IMR-90 (cell line): ENCODE measurements at regions not wholly inside any gene's neighbourhood (a gene's known extent, or its start where the extent isn't known, plus 50 kb on each side); places are given as distances from the start of the nearest gene placed in this dataset.

Source experiments
- BHLHE40 ChIP-seq: fragments of 150-350 bp; IDR thresholded peaks from 2 replicates; pipeline ENCODE4 v1.6.1; 2016; ENCODE audit warnings: mild to moderate bottlenecking, low read depth, low read length
- CEBPB ChIP-seq: IDR thresholded peaks from 2 replicates; pipeline ENCODE4 v1.6.1; 2012; ENCODE audit warnings: low read depth, low read length, improper control_type of control experiment
- MAFK ChIP-seq: IDR thresholded peaks from 2 replicates; pipeline ENCODE4 v1.6.1; 2012; ENCODE audit warnings: low read depth, low read length, improper control_type of control experiment
- MAZ ChIP-seq: IDR thresholded peaks from 2 replicates; pipeline ENCODE4 v1.6.1; 2012; ENCODE audit warnings: low read depth, mild to moderate bottlenecking, low read length, improper control_type of control experiment, moderate library complexity, borderline replicate concordance
- MXI1 ChIP-seq: IDR thresholded peaks from 2 replicates; pipeline ENCODE4 v1.6.1; 2012; ENCODE audit warnings: low read depth, mild to moderate bottlenecking, low read length, moderate library complexity, borderline replicate concordance
- NFE2L2 ChIP-seq: fragments of 150-350 bp; IDR thresholded peaks from 2 replicates; pipeline ENCODE4 v1.6.1; 2016; ENCODE audit warnings: low read depth, mild to moderate bottlenecking, low read length
- POLR2A ChIP-seq: IDR thresholded peaks from 2 replicates; pipeline ENCODE4 v1.6.1; 2012; ENCODE audit warnings: mild to moderate bottlenecking, low read depth, low read length
- RAD21 ChIP-seq: IDR thresholded peaks from 2 replicates; pipeline ENCODE4 v1.6.1; 2012; ENCODE audit warnings: low read length, improper control_type of control experiment
- RCOR1 ChIP-seq: IDR thresholded peaks from 2 replicates; pipeline ENCODE4 v1.6.1; 2012; ENCODE audit warnings: mild to moderate bottlenecking, low read length, improper control_type of control experiment; ENCODE audit not compliant: insufficient replicate concordance
- RFX5 ChIP-seq: IDR thresholded peaks from 2 replicates; pipeline ENCODE4 v1.8.0; 2012; ENCODE audit warnings: low read depth, mild to moderate bottlenecking, low read length, moderate library complexity
- SMC3 ChIP-seq: fragments of 150-350 bp; IDR thresholded peaks from 2 replicates; pipeline ENCODE4 v1.6.1; 2016; ENCODE audit warnings: low read depth, mild to moderate bottlenecking, antibody characterized with exemption, low read length, moderate library complexity
- TF ChIP-seq, protein P1 (sequence below): conservative IDR thresholded peaks from 2 replicates; pipeline ENCODE4 v1.5.1; 2012; ENCODE audit warnings: mild to moderate bottlenecking, low read depth, low read length, improper control_type of control experiment
- TF ChIP-seq, protein P2 (sequence below): fragments of 150-350 bp; IDR thresholded peaks from 2 replicates; pipeline ENCODE4 v1.6.1; 2017; ENCODE audit warnings: mild to moderate bottlenecking, antibody characterized with exemption, low read length, low read depth

DNA sequence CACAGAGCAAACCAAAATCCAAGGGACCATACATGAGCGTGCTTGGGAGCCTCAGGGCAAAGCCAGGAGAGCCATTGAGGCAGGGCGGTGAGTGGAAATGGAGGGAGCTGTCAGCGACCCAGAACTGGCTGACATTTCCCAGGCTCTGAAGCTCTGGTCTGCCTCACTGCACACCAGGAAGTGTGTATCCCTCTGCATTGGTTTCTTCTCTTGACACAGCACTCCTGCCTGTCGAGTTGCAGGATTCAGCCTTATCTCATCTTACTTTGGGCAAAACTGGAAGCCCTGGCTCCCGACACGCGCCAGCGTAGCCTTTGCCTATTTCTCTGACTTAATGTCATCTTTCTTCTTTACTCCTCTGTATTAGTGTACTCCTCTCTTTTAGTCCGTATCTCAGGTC, 144.7 kb upstream of the HS3ST3A1 start:
- TF ChIP-seq MXI1, result no peak
- TF ChIP-seq, protein P1, sequence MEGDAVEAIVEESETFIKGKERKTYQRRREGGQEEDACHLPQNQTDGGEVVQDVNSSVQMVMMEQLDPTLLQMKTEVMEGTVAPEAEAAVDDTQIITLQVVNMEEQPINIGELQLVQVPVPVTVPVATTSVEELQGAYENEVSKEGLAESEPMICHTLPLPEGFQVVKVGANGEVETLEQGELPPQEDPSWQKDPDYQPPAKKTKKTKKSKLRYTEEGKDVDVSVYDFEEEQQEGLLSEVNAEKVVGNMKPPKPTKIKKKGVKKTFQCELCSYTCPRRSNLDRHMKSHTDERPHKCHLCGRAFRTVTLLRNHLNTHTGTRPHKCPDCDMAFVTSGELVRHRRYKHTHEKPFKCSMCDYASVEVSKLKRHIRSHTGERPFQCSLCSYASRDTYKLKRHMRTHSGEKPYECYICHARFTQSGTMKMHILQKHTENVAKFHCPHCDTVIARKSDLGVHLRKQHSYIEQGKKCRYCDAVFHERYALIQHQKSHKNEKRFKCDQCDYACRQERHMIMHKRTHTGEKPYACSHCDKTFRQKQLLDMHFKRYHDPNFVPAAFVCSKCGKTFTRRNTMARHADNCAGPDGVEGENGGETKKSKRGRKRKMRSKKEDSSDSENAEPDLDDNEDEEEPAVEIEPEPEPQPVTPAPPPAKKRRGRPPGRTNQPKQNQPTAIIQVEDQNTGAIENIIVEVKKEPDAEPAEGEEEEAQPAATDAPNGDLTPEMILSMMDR, result no peak
- no peak for TF ChIP-seq NFE2L2
- TF ChIP-seq RFX5, result no peak
- no peak for TF ChIP-seq POLR2A
- TF ChIP-seq SMC3, result no peak
- no peak for TF ChIP-seq BHLHE40
- no peak for TF ChIP-seq MAZ
- TF ChIP-seq CEBPB, result no peak
- no peak for TF ChIP-seq RCOR1
- no peak for TF ChIP-seq RAD21
- TF ChIP-seq, protein P2, sequence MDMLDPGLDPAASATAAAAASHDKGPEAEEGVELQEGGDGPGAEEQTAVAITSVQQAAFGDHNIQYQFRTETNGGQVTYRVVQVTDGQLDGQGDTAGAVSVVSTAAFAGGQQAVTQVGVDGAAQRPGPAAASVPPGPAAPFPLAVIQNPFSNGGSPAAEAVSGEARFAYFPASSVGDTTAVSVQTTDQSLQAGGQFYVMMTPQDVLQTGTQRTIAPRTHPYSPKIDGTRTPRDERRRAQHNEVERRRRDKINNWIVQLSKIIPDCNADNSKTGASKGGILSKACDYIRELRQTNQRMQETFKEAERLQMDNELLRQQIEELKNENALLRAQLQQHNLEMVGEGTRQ, result no peak
- TF ChIP-seq MAFK, result no peak
